ENCODE measurements at regions not wholly inside any gene's neighbourhood (a gene's known extent, or its start where the extent isn't known, plus 50 kb on each side); places are given as distances from the start of the nearest gene placed in this dataset.

GRCh38 chr9:10911373-10911772 is 298.6 kb upstream of the PTPRD start:
- no peak for TF ChIP-seq POLR2A (IDR thresholded peaks at IDR 0.05)
- TF ChIP-seq, protein P1, sequence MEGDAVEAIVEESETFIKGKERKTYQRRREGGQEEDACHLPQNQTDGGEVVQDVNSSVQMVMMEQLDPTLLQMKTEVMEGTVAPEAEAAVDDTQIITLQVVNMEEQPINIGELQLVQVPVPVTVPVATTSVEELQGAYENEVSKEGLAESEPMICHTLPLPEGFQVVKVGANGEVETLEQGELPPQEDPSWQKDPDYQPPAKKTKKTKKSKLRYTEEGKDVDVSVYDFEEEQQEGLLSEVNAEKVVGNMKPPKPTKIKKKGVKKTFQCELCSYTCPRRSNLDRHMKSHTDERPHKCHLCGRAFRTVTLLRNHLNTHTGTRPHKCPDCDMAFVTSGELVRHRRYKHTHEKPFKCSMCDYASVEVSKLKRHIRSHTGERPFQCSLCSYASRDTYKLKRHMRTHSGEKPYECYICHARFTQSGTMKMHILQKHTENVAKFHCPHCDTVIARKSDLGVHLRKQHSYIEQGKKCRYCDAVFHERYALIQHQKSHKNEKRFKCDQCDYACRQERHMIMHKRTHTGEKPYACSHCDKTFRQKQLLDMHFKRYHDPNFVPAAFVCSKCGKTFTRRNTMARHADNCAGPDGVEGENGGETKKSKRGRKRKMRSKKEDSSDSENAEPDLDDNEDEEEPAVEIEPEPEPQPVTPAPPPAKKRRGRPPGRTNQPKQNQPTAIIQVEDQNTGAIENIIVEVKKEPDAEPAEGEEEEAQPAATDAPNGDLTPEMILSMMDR (IDR thresholded peaks at IDR 0.05) = no peak
